Cerebellar cortex (tissue), 1 donor: ENCODE measurements at regions not wholly inside any gene's neighbourhood (a gene's known extent, or its start where the extent isn't known, plus 50 kb on each side); places are given as distances from the start of the nearest gene placed in this dataset.
"Not testable (repeated sequence)": the region's sequence is repeated elsewhere in the genome, so short reads cannot be mapped to it uniquely, and the experiment has no call there.

Experiments used
- DNase-seq: peaks from one replicate; pipeline ENCODE4 v3.0.0-alpha.2; 2015; ENCODE audit warnings: low spot score

- no peak for DNase-seq
Measured at GRCh38 chr2:12543978-12544558, 172.7 kb upstream of the TRIB2 start.

GRCh38 chr2:12547566-12548170, 169.1 kb upstream of the TRIB2 start:
- DNase-seq, result no peak

GRCh38 chr2:12548906-12549305, 167.8 kb upstream of the TRIB2 start:
- DNase-seq, result no peak

DNA sequence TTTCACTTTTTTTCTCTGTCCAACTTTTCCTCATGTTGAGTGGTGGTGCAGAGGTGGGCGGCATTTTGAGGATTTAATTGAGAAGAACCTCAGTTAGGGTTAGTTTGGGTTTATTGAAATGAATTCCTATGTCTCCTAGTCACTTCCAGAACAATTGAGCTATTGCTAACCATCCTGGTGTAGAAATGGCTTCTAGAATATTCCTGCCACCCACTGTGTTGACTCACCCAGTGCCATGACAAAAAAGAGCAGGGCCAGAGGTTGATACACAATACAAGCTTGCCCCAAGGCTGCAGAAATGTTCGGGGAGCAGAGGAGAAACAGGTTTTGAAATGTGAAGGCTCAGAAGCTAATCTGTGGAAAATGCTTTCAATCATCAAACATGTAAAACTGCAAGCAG, 167.1 kb upstream of the TRIB2 start:
- no peak for DNase-seq

DNA sequence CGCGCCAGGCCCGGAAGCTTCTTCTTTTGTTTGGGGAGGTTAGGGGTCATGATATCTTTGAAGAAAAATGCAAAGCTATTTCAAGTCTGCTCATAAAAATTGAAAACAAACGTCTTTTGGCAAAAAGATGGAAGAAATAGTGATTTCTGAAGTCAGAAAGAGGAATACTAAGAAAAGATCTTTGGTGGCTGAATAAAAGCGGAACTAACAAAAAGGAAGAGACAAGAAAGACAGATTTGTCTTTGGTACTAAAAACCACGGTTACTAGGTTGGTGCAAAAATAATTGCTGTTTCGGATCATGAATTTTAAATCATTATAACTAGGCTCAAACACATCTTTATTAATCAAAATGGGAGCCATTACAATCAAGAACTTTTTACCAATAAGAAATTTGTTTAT, 164.6 kb upstream of the TRIB2 start:
- DNase-seq, result no peak

DNA sequence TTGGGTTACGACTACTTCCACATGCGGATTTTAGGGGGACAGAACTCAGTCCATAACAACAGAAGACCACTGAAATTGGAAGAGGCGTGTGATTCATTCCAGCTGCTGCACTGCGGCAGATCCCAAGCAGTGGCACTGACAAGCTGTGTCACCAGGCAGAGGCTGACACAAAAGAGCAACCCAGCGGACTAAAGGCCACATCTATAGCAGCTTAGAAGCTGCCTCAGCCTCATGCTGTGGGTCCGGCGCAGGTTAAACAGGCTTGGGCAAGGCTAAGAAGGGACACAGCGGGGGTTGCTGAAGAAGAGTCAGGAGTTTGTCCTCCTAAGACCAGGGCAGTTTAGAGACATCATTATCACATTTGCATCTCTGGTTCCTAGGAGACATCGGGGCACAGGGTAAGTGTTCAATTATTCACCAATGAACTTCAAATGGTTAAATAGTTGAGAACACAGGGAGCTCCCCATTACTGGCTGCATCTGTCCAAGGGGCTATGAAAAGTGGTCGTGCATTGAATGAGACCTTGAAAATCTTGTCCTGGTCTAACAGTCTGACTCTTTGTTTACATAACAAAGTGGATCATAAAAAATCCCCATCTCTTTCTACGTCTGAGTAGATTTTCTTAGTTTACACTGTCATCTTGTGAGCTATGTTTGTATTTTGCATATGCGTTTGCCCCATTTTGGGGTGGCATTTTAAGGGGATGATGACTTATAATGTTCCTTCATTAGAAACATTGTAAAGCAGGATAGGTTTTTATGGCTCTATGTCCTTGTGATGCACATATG, 162.3 kb upstream of the TRIB2 start:
- no peak for DNase-seq

DNA sequence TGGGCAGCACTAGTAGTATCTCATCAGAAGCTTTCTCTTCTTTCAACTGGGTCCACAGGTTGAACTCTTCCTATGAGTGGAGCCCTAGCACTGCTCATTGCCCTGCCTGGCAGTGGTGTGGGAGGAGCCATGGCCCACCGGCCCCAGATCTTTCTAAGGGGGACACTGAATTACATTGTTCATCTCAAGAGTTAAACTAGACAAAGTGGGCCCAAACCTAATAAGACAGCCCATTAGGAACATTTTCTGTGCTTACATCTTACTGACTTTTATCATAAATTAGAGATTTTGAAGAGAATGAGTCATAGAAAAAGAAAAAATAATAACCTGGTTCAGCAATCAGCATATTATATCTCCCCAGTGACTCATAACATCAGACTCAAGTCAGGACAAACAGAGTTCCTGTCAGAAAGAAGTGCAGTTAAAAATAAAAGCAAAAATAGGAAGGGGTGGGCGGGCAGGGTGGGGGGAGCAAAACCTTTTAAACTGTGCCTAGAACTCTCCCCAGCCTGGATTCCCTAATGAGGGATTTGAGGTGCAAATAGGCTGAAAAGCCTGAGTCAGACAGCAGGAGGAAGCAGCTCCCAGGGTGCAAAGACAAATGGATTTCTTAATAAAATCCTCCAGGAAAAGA, 161.6 kb upstream of the TRIB2 start:
- DNase-seq, result no peak

- no peak for DNase-seq
Measured at GRCh38 chr2:12556762-12557161, 160.0 kb upstream of the TRIB2 start.

DNA sequence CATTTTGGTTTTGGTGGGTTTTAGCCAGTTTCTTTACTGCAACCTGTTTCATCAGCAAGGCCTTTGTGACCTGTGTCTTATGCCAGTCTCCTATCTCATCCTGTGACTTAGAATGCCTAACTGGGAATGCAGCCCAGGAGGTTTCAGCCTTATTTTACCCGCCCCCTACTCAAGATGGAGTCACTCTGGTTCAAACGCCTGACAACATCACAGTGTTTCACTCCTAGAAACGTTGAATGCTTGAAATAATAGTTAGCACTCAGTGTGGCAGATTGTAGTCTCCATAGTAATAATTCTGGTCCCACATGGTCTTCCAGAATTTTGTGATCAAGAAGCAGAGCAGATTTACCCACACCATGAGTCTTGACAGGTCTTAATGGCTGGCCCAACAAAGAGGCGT, 159.0 kb upstream of the TRIB2 start:
- DNase-seq, result no peak

DNA sequence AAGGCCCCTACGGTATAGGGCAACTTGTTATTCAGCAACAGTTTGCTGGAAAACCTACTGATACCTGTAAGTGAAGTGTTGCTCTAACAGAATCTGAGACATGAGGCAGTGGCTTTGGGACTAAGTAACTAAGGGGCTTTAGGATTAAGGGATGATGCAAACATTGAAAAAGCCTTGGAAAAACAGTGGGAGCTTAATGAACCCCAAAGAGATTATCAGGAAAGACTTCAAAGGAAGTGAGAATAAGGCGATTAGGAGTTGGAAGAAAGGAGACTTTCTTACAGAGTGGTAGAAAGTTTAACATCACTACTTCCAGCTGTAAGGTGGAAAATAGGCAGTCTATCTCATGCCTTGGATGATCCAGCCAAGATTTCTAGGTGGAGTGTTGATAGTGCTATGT, 158.2 kb upstream of the TRIB2 start:
- DNase-seq, result no peak

GRCh38 chr2:12560618-12561017, 156.1 kb upstream of the TRIB2 start:
- no peak for DNase-seq

DNA sequence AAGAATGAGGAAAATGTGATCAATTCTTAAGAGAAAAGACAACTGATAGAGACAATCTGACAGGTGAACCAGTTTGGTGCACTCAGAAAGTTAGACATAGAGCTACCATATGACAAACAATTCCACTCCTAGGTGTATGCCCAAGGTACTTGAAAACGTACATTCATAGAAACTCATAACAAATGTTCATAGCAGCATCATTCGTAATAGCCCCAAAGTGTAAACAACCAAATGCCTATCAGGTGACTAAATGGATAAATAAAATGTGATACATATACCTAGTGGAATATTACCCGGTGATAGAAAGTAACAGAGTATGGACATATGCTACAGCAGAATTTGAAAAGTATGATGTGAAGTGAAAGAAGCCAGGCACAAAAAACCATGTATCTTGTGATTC, 149.3 kb upstream of the TRIB2 start:
- DNase-seq, result no peak

GRCh38 chr2:12569510-12569909, 147.2 kb upstream of the TRIB2 start:
- not testable (repeated sequence) for DNase-seq

GRCh38 chr2:12569929-12570328, 146.8 kb upstream of the TRIB2 start:
- DNase-seq, result not testable (repeated sequence)

- no peak for DNase-seq
Measured at GRCh38 chr2:12577091-12577490, 139.6 kb upstream of the TRIB2 start.

- DNase-seq, result no peak
Measured at GRCh38 chr2:12577567-12578253, 139.0 kb upstream of the TRIB2 start.

DNA sequence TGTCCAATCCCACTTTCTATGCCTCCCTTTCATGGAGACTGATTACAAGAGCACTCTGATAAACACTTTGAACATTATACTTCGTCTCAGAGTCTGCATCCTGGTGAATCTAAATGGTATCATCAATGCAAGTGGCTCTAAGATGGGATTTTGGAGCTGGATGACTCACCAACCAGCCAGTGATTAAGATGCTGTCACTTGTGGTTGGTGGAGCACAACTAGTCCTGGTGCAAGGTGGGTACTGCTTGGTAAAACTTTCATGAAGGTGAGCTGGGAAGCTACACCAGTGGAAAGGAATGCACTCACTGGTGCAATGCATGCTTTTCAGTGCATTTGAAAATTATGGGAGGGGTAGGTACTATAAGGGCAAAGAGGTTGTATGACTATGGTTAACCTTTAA, 137.7 kb upstream of the TRIB2 start:
- no peak for DNase-seq

DNA sequence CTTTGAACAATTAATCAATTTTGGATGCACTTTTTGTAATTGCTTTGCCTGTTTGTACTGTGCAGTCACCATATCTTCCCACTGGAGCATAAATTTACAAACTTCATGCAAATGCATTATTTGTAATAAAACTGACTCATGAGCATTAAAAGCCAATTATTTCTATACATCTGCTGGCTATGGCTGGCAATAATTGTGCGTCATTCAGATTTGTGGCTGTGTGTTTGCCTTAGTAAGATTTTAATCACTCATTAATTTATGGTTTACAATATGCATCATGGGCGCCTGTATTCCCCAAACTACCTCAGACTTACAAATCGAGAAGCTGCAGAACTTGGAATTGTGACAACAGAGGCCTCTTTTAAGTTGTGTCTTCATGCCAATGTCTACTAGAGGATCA, 132.4 kb upstream of the TRIB2 start:
- DNase-seq, result no peak

DNA sequence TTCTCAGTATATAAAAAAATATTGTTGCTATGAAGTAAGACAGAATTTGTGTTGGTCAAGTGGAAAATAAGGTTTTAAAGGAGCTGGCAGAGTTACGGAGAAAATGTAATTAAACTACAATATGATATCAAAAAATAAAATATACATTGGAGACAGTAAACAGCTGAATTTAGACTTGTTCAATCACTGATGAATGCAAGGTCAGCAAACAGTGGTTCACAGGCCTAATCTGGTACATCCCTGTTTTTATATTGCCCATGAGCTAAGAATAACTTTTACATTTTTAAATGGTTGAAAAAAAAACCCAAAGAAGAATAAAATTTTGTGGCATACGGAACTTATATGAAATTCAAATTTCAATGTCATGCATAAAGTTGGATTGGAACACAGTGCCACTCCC, 131.0 kb upstream of the TRIB2 start:
- DNase-seq, result no peak

DNA sequence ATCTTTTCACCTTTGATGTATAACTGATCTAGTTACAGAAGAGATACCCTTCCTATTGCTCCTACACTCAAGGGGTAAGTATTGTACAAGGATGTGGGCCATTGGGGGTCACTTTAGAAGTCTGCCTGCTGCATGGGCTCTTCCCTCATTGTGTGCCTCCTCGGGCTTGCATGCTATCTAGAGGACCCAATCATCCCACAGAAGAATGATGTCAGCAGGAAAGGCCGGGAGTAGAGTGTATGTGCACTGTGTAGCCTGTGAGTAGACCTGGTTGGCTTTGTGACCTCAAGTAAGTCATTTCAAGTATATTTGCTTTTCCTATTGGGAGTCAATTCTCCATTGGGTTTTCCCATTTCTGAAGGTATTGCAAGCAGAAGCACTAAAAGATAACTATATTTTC, 129.5 kb upstream of the TRIB2 start:
- DNase-seq, result no peak

DNA sequence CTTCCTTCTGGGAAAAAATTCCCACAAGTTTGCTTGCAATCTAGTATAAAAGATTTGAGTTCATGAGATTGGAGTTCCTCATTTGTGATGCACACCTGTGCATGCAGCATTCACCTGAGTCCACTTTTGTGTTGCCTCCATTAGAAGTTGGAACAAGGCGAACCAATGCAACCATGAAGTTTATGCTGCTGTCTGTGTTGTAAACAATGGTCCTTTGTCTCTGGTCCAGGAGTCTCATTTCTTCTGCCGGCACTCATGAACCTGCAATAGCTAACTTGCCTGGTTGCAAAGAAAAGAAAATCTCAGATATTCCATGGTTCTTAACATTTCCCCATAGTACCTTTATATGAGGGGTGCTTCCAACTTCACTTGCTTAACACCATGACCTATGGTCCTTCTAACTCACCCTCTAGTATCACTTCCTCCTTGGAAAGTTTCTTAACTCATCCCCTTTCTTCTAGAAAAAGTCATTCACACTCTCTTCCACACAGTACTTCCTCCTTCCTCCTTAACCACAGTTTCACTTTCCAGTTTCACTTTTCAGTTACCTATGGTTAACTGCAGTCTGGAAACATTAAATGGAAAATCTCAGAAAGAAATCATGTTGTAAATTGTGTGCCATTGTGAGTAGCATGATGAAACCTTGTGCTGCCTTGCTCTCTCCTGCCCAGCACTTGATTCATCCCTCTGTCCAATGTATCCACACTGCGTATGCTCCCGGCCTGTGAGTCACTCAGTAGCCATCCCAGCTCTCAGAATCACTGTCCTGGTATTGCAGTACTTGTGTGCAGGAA, 128.8 kb upstream of the TRIB2 start:
- no peak for DNase-seq

DNA sequence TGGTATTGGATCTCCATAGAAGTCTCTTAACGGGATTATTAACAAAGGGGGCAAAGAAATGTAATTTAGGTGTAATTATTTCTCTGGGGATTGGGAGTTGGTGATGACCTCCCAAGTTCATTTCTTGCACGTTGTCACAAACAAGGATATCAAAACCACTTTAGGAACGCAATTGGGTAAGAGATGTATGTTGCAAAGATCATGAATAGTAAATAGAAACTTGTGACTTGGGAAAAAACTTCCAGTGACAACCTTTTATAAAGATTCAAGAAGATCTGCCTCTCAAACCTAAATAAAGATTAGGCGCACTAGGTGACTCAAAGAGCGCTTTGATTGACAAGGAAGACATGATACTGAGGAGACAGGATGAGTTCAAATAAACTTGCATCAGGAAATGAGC, 127.8 kb upstream of the TRIB2 start:
- no peak for DNase-seq
